Uterus (tissue), 2 donors: ENCODE measurements at regions not wholly inside any gene's neighbourhood (a gene's known extent, or its start where the extent isn't known, plus 50 kb on each side); places are given as distances from the start of the nearest gene placed in this dataset.

Experiments
- POLR2A ChIP-seq, 2 donors: fragments of 450-650 bp; IDR thresholded peaks; one replicate each; pipeline ENCODE4 v1.6.1; 2016; ENCODE audit warnings: antibody characterized with exemption in 2 of 2, mild to moderate bottlenecking in 1 of 2, moderate library complexity in 1 of 2
- TF ChIP-seq, protein P1 (sequence below), 4 experiments: fragments of 200-600 bp in 2 of 4; fragments of 450-650 bp in 2 of 4; sonication (generic) in 2 of 4; IDR thresholded peaks; one replicate each; pipeline ENCODE4 v1.5.1; 2016 to 2019; ENCODE audit warnings: antibody characterized with exemption in 4 of 4, mild to moderate bottlenecking in 2 of 4, moderate library complexity in 1 of 4

DNA sequence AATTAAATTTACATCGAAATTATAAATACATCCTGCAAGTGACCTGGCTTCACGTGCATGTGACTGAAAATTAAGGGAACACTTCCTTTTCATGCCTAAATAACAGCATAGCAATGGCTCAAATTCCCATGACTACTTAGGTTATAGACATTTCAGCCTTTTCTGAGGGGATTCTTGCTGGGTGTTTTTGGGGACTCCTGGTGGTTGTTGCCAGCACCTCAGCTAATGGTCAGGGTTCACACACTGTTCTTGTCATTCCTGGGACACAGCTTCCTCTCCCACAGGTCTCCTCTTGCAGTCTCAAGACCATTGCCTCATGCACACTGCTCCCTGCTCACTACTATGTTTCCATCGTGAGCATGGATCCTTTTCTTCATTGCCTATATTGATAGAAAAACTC is 148.9 kb upstream of the GLI3 start:
- TF ChIP-seq, protein P1, sequence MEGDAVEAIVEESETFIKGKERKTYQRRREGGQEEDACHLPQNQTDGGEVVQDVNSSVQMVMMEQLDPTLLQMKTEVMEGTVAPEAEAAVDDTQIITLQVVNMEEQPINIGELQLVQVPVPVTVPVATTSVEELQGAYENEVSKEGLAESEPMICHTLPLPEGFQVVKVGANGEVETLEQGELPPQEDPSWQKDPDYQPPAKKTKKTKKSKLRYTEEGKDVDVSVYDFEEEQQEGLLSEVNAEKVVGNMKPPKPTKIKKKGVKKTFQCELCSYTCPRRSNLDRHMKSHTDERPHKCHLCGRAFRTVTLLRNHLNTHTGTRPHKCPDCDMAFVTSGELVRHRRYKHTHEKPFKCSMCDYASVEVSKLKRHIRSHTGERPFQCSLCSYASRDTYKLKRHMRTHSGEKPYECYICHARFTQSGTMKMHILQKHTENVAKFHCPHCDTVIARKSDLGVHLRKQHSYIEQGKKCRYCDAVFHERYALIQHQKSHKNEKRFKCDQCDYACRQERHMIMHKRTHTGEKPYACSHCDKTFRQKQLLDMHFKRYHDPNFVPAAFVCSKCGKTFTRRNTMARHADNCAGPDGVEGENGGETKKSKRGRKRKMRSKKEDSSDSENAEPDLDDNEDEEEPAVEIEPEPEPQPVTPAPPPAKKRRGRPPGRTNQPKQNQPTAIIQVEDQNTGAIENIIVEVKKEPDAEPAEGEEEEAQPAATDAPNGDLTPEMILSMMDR (IDR thresholded peaks at IDR 0.05): no peak
- no peak for TF ChIP-seq POLR2A (IDR thresholded peaks at IDR 0.05)
